HS-5 (cell line): ENCODE measurements at regions not wholly inside any gene's neighbourhood (a gene's known extent, or its start where the extent isn't known, plus 50 kb on each side); places are given as distances from the start of the nearest gene placed in this dataset.

Experiments used
- DNase-seq: peaks from one replicate; pipeline ENCODE4 v3.0.0-alpha.2; 2012; ENCODE audit warnings: low read depth

DNA sequence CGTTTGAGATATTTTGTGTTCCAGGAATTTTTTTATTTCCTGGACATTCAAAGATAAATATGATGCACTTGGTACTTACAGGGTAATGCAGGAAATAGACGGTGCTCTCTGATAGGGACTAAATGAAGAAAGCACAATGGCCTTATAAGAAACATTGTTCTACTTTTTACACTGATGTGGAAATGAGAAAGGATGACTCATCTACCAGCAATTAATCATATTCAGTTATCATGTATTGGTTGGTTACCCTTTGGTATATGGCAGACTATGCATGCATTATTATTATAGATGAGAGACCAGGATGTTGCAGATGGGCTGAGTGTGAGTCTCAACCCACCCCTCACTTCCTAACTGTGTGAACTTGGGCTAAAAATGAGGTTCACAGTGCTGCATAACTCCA lies 222.2 kb downstream of the FLRT2 start:
- no peak for DNase-seq

DNA sequence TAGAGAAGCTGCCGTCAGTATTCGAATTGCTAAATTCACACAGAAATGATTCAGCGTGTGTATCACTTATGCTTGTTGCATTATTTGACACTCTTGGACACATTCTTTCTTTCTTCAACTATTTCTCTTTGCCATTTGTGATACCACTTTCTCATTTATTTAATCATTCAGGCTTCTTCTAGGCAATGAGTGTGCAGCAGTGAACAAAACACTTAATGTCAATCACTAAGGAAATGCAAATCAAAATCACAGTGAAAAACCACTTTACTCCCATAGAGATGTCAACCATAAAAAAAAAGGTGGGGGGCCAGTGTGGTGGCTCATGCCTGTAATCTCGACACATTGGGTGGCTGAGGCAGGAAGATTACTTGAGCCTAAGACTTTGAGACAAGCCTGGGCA lies 214.6 kb downstream of the FLRT2 start:
- no peak for DNase-seq

GRCh38 chr14:85732031-85732430 lies 202.1 kb downstream of the FLRT2 start:
- DNase-seq = no peak

DNA sequence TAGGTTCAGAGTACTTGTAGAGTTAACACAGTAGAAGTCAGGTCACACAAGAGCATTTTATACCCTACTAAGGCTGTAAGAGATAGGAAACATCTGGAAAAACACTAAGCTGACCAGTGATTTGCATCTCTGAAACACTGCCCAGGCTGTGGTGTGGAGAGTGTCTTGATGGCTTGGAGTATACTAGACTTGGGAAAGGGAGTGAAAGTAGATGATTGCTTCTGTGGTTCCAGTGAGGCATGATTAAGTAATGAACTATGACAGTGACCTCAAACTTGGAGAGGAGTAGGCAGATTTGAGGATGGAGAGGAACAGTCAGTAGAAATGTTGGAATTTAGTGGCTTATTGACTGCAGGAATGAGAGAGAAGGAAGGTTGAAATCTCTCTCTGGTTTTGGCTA lies 201.2 kb downstream of the FLRT2 start:
- peak; percentile 81 for DNase-seq

DNA sequence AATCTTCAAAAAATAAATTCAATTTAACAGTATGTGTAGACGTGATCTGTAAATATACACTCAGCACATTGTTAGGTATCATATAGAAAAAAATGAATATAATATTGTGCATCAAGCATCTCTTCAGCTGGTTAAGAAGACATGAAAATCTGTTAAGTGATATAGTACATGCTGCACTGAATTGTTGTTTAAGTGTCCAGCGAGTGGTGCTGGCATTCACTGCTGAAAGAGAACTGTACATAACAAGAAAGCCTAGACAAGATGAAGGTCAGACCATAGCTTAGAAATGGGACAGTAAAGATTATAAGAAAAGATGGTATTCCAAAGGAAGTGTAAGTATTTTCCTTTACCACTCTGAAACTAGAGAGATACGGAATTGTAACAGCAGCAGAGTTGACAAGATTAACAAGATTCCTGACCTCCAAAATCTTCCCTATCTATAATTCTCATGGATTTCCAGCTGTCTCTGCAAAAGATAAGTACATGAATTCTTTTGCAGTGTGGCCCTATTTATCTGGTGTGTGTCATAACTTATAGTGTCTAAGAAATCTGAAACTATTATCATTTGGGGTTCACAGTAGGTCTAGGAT lies 198.6 kb downstream of the FLRT2 start:
- DNase-seq = no peak

DNA sequence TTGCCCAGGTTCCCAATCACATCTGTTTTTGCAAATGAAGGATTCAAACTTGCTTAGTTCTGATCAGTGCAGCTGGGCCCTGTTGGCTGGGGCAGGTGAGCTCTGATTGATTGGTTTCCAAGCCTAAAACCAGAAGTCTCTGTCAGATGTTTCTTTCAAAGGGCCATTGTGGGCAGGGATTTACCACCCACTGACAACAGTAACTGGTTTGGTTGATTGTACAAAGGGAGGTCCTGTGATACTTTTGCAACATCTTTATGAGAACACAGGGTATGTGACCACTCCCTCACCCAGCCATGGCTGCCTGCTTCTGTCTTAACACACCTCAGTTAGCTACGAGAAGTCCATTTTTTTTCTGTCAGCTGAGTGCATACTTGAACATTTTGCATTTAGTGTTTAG lies 184.1 kb downstream of the FLRT2 start:
- DNase-seq = no peak

GRCh38 chr14:85711620-85712019 lies 181.7 kb downstream of the FLRT2 start:
- DNase-seq = no peak
